Activated T-helper 17 cell treated with anti-CD3 and anti-CD28 coated beads, Interleukin-2, amount 50 U/mL, for 72 hours (primary cell): ENCODE measurements at regions not wholly inside any gene's neighbourhood (a gene's known extent, or its start where the extent isn't known, plus 50 kb on each side); places are given as distances from the start of the nearest gene placed in this dataset.
"Not testable (repeated sequence)": the region's sequence is repeated elsewhere in the genome, so short reads cannot be mapped to it uniquely, and the experiment has no call there.

Source experiments
- ATAC-seq: fragments of 150-1000 bp; cut with Tn5 transposase; replicated peaks from 2 replicates; pipeline ENCODE4 v1.10.0; 2021; ENCODE audit warnings: mild to moderate bottlenecking, moderate library complexity
- H3K27ac Mint-ChIP-seq: one replicate; pipeline ENCODE4 v1.8.0; 2022; ENCODE audit warnings: mixed read lengths
- H3K27me3 Mint-ChIP-seq: one replicate; pipeline ENCODE4 v1.8.0; 2022; ENCODE audit warnings: mixed read lengths
- H3K36me3 Mint-ChIP-seq: one replicate; pipeline ENCODE4 v1.8.0; 2022; ENCODE audit warnings: low read depth, mild to moderate bottlenecking, mixed read lengths
- H3K4me1 Mint-ChIP-seq: one replicate; pipeline ENCODE4 v1.8.0; 2022; ENCODE audit warnings: mixed read lengths
- H3K4me3 Mint-ChIP-seq: one replicate; pipeline ENCODE4 v1.8.0; 2022; ENCODE audit warnings: mild to moderate bottlenecking, mixed read lengths
- H3K9me3 Mint-ChIP-seq: one replicate; pipeline ENCODE4 v1.8.0; 2022; ENCODE audit warnings: mixed read lengths

- Mint-ChIP-seq H3K36me3 (no peaks in the 10 kb centered on the region), H3K4me3 (no peak overlapping the region), H3K27ac (no peak overlapping the region), H3K9me3 (no peaks in the 10 kb centered on the region), H3K4me1 (no peaks in the 10 kb centered on the region), H3K27me3 (peaks cover 31% of the 10 kb centered on the region)
- ATAC-seq: no peak
Observed at GRCh38 chr6:167420858-167421766, 96.2 kb downstream of the TTLL2 start.

DNA sequence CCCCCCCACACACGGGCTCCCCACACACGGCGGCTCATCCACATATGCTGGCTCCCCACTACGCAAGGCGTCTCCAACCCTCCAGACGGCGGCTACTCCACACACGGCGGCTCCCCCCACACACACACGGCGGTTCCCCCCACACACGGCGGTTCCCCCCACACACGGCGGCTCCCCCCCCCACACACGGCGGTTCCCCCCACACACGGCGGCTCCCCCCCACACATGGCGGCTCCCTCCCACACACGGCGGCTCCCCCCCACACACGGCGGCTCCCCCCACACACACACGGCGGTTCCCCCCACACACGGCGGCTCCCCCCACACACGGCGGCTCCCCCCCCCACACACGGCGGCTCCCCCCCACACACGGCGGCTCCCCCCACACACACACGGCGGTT lies 97.1 kb downstream of the TTLL2 start:
- H3K36me3 Mint-ChIP-seq, ATAC-seq, H3K4me3 Mint-ChIP-seq, H3K9me3 Mint-ChIP-seq, H3K4me1 Mint-ChIP-seq, H3K27ac Mint-ChIP-seq: not testable (repeated sequence)
- peaks cover 25% of the 10 kb centered on the region for H3K27me3 Mint-ChIP-seq

DNA sequence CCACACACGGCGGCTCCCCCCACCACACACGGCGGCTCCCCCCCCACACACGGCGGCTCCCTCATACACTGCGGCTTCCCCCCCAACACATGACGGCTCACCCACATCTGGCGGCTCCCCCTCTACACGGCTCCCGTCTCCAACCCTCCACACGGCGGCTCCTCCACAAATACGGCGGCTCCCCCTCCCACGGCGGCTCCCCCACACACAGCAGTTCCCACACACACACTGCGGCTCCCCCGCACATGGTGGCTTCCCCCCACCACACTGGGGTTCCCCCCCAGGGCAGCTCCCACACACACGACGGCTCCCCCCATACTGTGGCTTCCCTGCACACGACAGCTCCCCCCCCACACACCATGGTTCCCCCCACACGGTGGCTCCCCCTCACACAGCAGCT lies 98.0 kb downstream of the TTLL2 start:
- no peaks in the 10 kb centered on the region for H3K9me3 Mint-ChIP-seq

DNA sequence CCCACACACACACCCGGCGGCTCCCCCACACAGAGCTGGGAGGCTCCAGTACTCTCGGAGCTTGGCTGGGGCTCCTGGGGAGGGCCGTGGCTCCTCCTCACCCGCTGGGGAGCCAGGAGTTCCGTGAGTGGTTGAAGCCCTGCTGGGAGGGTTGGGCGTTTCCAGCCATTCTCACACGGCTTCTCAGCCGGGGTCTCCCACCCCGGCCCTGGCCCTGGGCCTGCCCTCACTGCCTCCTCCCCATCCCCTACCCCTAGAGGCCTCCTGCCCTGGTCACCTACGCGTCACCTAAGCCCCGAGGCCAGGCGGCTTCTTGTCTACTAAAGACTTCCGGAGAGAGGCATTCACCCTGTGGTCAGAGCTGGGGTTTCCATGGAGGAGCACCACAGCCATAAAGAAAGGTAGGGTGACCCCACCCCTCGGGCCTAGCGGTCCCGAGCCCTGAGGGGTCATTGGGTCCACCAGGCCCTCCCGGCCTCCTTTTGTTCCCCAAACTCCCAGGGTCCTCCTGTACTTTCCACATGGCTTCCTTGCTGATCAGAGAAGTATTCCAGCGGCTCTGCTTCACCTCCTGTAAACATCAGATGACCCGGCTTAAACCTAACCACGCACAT lies 99.3 kb downstream of the TTLL2 start:
- Mint-ChIP-seq H3K9me3 (no peaks in the 10 kb centered on the region), H3K4me1 (no peaks in the 10 kb centered on the region), H3K36me3 (no peaks in the 10 kb centered on the region)

More for the DNA sequence above, 98.0 kb downstream of the TTLL2 start:
- no peak for ATAC-seq
- Mint-ChIP-seq H3K4me3 (no peak overlapping the region), H3K27me3 (peaks cover 19% of the 10 kb centered on the region), H3K4me1 (no peaks in the 10 kb centered on the region), H3K27ac (no peak overlapping the region), H3K36me3 (no peaks in the 10 kb centered on the region)

DNA sequence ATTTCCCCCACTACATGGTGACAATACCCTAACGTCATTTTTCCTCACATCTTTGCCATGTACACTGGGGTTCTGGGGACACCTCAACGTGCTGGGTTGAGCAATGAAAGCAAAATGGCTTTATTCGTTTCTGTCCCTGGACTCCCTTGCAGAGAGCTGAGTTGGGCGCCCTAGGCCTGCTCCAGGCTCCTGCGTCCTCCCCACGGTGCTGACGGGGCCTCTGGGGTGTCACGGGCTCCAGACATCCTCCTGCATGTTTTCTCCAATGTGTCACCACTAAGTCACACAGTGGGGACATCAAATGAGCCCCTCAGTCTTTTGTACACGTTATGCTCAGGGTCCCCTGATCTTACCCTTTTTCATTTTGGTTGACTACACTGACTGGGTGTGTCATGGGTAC lies 99.8 kb downstream of the TTLL2 start:
- Mint-ChIP-seq H3K36me3 (no peaks in the 10 kb centered on the region), H3K4me1 (no peaks in the 10 kb centered on the region), H3K27me3 (peaks cover 25% of the 10 kb centered on the region), H3K27ac (no peak overlapping the region), H3K4me3 (no peak overlapping the region), H3K9me3 (no peaks in the 10 kb centered on the region)
- no peak for ATAC-seq

More for the DNA sequence above, 99.3 kb downstream of the TTLL2 start:
- Mint-ChIP-seq H3K27me3 (peaks cover 22% of the 10 kb centered on the region), H3K27ac (no peak overlapping the region), H3K4me3 (no peak overlapping the region)
- no peak for ATAC-seq

GRCh38 chr6:167426084-167426483 lies 101.2 kb downstream of the TTLL2 start:
- no peak for ATAC-seq
- no peak overlapping the region for H3K4me3 Mint-ChIP-seq
- no peaks in the 10 kb centered on the region for H3K9me3 Mint-ChIP-seq
- H3K36me3 Mint-ChIP-seq: no peaks in the 10 kb centered on the region
- H3K27ac Mint-ChIP-seq: no peak overlapping the region
- no peaks in the 10 kb centered on the region for H3K4me1 Mint-ChIP-seq
- peaks cover 23% of the 10 kb centered on the region for H3K27me3 Mint-ChIP-seq

- no peaks in the 10 kb centered on the region for H3K9me3 Mint-ChIP-seq
- H3K27ac Mint-ChIP-seq: no peak overlapping the region
- peaks cover 23% of the 10 kb centered on the region for H3K27me3 Mint-ChIP-seq
- no peak for ATAC-seq
- no peak overlapping the region for H3K4me3 Mint-ChIP-seq
- no peaks in the 10 kb centered on the region for H3K36me3 Mint-ChIP-seq
- H3K4me1 Mint-ChIP-seq: no peaks in the 10 kb centered on the region
Observed at GRCh38 chr6:167426651-167427050, 101.8 kb downstream of the TTLL2 start.

GRCh38 chr6:167428664-167429333 lies 103.9 kb downstream of the TTLL2 start:
- no peak overlapping the region for H3K27ac Mint-ChIP-seq
- peaks cover 23% of the 10 kb centered on the region for H3K27me3 Mint-ChIP-seq
- no peak overlapping the region for H3K4me3 Mint-ChIP-seq
- no peaks in the 10 kb centered on the region for H3K9me3 Mint-ChIP-seq
- no peaks in the 10 kb centered on the region for H3K36me3 Mint-ChIP-seq
- peak; percentile 37 for ATAC-seq
- H3K4me1 Mint-ChIP-seq: no peaks in the 10 kb centered on the region

GRCh38 chr6:167429353-167429752 lies 104.5 kb downstream of the TTLL2 start:
- H3K4me3 Mint-ChIP-seq: no peak overlapping the region
- ATAC-seq: no peak
- no peak overlapping the region for H3K27ac Mint-ChIP-seq
- no peaks in the 10 kb centered on the region for H3K4me1 Mint-ChIP-seq
- no peaks in the 10 kb centered on the region for H3K9me3 Mint-ChIP-seq
- peaks cover 23% of the 10 kb centered on the region for H3K27me3 Mint-ChIP-seq
- H3K36me3 Mint-ChIP-seq: no peaks in the 10 kb centered on the region

GRCh38 chr6:167435209-167435728 lies 110.4 kb downstream of the TTLL2 start:
- no peak for ATAC-seq
- Mint-ChIP-seq H3K36me3 (no peaks in the 10 kb centered on the region), H3K4me3 (no peak overlapping the region), H3K27ac (no peak overlapping the region), H3K9me3 (no peaks in the 10 kb centered on the region), H3K4me1 (no peaks in the 10 kb centered on the region), H3K27me3 (peaks cover 24% of the 10 kb centered on the region)

DNA sequence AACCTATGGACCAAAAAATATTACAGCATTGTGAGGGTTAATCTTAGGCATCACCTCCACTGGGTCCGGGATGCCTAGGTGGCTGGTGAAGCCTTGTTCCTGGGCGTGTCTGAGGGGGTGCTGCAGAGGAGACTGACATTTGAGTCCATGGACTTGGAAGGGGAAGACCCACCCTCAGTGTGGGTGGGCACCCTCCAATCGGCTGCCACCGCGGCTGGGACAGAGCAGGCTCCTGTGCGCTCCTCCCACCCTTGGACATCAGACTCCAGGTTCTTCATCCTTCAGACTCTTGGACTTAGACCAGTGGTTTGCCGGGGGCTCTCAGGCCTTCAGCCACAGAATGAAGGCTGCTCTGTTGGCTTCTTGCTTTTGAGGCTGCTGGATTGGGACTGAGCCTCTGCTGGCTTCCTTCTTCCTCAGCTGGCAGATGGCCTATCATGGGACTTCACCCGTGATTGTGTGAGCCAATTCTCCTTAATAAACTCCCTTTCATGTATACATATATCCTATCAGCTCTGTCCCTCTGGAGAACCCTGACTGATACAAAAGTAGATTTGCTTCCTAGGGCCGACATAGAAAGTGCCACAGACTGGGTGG lies 113.1 kb downstream of the TTLL2 start:
- Mint-ChIP-seq H3K9me3 (no peaks in the 10 kb centered on the region), H3K4me3 (no peak overlapping the region), H3K27ac (no peak overlapping the region), H3K27me3 (peaks cover 20% of the 10 kb centered on the region), H3K4me1 (no peaks in the 10 kb centered on the region), H3K36me3 (no peaks in the 10 kb centered on the region)
- ATAC-seq: no peak

DNA sequence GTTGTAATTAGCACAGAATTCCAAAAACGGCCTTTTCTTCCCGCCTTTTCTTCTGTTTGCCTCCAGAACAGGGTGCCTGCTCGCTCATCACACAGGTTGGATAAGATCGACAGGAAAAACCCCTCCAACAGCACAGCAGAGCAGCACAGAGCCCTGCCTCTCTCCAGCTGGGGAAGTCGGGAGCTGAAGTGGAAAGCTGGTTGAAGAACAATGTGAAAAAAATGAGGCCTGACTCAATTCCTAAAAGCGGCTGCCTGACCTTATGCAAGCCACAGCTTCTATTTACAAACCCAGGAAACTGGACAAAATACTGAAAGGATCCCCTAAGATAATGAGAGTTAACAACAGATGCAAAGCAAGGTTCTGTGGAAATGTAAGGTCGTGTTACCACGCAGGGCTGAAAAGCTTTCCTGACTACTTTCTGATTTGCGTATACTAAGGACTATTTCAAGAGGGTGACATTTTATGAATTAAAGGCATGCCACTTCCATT lies 116.9 kb downstream of the TTLL2 start:
- Mint-ChIP-seq H3K27me3 (peaks cover 19% of the 10 kb centered on the region), H3K27ac (no peak overlapping the region), H3K9me3 (no peaks in the 10 kb centered on the region), H3K4me3 (no peak overlapping the region), H3K4me1 (no peaks in the 10 kb centered on the region), H3K36me3 (no peaks in the 10 kb centered on the region)
- ATAC-seq: no peak

- Mint-ChIP-seq H3K27me3 (peaks cover 14% of the 10 kb centered on the region), H3K36me3 (no peaks in the 10 kb centered on the region), H3K27ac (no peak overlapping the region), H3K9me3 (no peaks in the 10 kb centered on the region), H3K4me3 (no peak overlapping the region), H3K4me1 (no peaks in the 10 kb centered on the region)
- ATAC-seq: no peak
Observed at GRCh38 chr6:167442245-167442644, 117.4 kb downstream of the TTLL2 start.
